Thyroid gland (tissue), 4 donors: ENCODE measurements at regions not wholly inside any gene's neighbourhood (a gene's known extent, or its start where the extent isn't known, plus 50 kb on each side); places are given as distances from the start of the nearest gene placed in this dataset.

ENCODE experiments used
- CTCF ChIP-seq, 6 experiments: fragments of 200-600 bp in 3 of 6; fragments of 450-650 bp in 3 of 6; sonication (generic) in 3 of 6; IDR thresholded peaks; one replicate each; pipeline ENCODE4 v1.5.1; 2016 to 2019; ENCODE audit warnings: antibody characterized with exemption in 6 of 6, mild to moderate bottlenecking in 2 of 6, inconsistent platforms in 1 of 6, moderate library complexity in 1 of 6
- POLR2A ChIP-seq, 2 donors: fragments of 450-650 bp; IDR thresholded peaks; one replicate each; pipeline ENCODE4 v1.6.1; 2017; ENCODE audit warnings: antibody characterized with exemption in 2 of 2, mild to moderate bottlenecking in 2 of 2, moderate library complexity in 1 of 2

DNA sequence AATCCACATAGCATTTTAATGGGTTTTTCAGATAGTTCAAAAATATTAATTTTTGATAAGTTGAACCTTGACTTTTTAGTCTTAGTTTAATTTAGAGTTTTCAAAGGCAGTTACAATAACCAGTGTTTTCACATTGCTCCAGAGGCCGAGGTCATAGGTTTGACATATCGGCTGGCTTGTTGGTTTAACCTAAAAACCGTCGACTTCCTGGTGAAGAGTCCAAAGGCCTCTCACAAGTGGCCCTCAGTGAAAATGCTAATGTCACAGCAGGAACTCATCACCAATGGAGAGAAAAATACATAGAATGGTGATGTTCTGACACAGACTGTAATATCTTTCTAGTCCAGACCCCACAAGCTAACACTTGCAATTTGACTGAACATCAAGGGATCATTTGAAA, 642.3 kb downstream of the PLOD2 start:
- TF ChIP-seq POLR2A (IDR thresholded peaks at IDR 0.05) = no peak
- no peak for TF ChIP-seq CTCF (IDR thresholded peaks at IDR 0.05)
